HL-60 (cell line): ENCODE measurements at regions not wholly inside any gene's neighbourhood (a gene's known extent, or its start where the extent isn't known, plus 50 kb on each side); places are given as distances from the start of the nearest gene placed in this dataset.

Experiments
- DNase-seq, 2 experiments: peaks; one replicate each; pipeline ENCODE4 v3.0.0-alpha.2; 2010 to 2020; ENCODE audit warnings: low read depth in 1 of 2, low spot score in 1 of 2
- H3K27ac ChIP-seq: fragments of 250-450 bp; sonication (Bioruptor Pico); replicated peaks from 2 replicates; pipeline ENCODE4 v1.5.1; 2020; ENCODE audit warnings: mild to moderate bottlenecking, moderate library complexity
- H3K27me3 ChIP-seq: fragments of 250-450 bp; sonication (Bioruptor Pico); 2 replicates; pipeline ENCODE4 v1.5.1; 2021; ENCODE audit warnings: mild to moderate bottlenecking, moderate library complexity; ENCODE audit not compliant: insufficient read depth, poor library complexity, severe bottlenecking
- H3K4me3 ChIP-seq: replicated peaks from 2 replicates; pipeline ENCODE4 v1.5.1; 2011; ENCODE audit warnings: mild to moderate bottlenecking, control low read depth, low read length; ENCODE audit not compliant: insufficient read depth
- GABPA ChIP-seq: IDR thresholded peaks from 2 replicates; pipeline ENCODE4 v1.6.1; 2012; ENCODE audit warnings: low read depth
- POLR2AphosphoS5 ChIP-seq: IDR thresholded peaks from 2 replicates; pipeline ENCODE4 v1.6.1; 2012; ENCODE audit warnings: low read depth
- SPI1 ChIP-seq: IDR thresholded peaks from 2 replicates; pipeline ENCODE4 v1.6.1; 2012; ENCODE audit warnings: low read depth, mild to moderate bottlenecking, borderline replicate concordance
- TF ChIP-seq, protein P1 (sequence below): IDR thresholded peaks from 2 replicates; pipeline ENCODE4 v1.6.1; 2012; ENCODE audit warnings: low read depth; ENCODE audit not compliant: insufficient replicate concordance
- TF ChIP-seq, protein P2 (sequence below): IDR thresholded peaks from one replicate; pipeline ENCODE4 v1.5.1; 2011; ENCODE audit warnings: low read length, control low read depth, inconsistent platforms; ENCODE audit not compliant: insufficient read depth

DNA sequence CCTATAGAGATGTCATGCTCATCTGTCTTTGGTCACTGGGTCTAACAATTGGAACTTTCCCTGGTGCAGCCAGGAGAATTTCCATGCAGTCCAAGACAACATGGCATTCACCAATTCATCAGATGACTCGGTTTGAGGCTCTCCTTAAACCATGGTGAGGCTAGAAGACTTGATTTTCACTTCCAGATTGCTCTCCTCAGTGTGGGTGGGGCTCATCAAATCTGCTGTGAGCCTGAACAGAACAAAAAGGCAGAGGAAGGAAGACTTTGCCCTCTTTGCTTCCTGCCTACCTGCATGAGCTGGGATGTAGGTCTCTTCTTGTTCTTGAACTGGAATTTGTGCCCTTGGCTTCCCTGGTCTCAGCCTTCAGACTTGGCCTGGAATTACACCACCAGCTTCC is 203.4 kb upstream of the TRIB2 start:
- DNase-seq = no peak
- no peak overlapping the region for H3K27ac ChIP-seq
- no peak overlapping the region for H3K4me3 ChIP-seq
- TF ChIP-seq SPI1 = no peak
- TF ChIP-seq, protein P1, sequence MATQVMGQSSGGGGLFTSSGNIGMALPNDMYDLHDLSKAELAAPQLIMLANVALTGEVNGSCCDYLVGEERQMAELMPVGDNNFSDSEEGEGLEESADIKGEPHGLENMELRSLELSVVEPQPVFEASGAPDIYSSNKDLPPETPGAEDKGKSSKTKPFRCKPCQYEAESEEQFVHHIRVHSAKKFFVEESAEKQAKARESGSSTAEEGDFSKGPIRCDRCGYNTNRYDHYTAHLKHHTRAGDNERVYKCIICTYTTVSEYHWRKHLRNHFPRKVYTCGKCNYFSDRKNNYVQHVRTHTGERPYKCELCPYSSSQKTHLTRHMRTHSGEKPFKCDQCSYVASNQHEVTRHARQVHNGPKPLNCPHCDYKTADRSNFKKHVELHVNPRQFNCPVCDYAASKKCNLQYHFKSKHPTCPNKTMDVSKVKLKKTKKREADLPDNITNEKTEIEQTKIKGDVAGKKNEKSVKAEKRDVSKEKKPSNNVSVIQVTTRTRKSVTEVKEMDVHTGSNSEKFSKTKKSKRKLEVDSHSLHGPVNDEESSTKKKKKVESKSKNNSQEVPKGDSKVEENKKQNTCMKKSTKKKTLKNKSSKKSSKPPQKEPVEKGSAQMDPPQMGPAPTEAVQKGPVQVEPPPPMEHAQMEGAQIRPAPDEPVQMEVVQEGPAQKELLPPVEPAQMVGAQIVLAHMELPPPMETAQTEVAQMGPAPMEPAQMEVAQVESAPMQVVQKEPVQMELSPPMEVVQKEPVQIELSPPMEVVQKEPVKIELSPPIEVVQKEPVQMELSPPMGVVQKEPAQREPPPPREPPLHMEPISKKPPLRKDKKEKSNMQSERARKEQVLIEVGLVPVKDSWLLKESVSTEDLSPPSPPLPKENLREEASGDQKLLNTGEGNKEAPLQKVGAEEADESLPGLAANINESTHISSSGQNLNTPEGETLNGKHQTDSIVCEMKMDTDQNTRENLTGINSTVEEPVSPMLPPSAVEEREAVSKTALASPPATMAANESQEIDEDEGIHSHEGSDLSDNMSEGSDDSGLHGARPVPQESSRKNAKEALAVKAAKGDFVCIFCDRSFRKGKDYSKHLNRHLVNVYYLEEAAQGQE = no peak
- TF ChIP-seq POLR2AphosphoS5 = no peak
- TF ChIP-seq, protein P2, sequence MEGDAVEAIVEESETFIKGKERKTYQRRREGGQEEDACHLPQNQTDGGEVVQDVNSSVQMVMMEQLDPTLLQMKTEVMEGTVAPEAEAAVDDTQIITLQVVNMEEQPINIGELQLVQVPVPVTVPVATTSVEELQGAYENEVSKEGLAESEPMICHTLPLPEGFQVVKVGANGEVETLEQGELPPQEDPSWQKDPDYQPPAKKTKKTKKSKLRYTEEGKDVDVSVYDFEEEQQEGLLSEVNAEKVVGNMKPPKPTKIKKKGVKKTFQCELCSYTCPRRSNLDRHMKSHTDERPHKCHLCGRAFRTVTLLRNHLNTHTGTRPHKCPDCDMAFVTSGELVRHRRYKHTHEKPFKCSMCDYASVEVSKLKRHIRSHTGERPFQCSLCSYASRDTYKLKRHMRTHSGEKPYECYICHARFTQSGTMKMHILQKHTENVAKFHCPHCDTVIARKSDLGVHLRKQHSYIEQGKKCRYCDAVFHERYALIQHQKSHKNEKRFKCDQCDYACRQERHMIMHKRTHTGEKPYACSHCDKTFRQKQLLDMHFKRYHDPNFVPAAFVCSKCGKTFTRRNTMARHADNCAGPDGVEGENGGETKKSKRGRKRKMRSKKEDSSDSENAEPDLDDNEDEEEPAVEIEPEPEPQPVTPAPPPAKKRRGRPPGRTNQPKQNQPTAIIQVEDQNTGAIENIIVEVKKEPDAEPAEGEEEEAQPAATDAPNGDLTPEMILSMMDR = no peak
- no peak for TF ChIP-seq GABPA
- H3K27me3 ChIP-seq = no peaks in the 10 kb centered on the region

DNA sequence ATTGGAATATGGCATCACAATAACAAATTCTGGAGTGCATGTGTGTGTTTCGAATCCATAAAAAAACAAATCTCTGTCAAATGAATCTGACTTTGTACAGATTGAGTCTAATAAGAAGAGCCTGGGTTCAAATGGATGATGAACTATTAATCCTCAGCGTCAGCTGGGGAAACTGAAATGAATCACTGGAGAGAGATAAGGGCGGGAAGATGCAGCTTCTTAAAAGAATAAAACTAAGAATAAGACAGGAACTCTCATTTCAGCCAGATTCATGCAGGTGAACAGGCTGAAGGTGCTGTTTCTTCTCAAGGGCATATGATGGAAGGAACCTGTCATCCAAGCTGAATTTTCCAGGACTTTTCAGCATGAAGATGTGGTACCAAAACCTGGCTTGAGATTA is 202.6 kb upstream of the TRIB2 start:
- no peak overlapping the region for H3K27ac ChIP-seq
- no peak for DNase-seq
- no peaks in the 10 kb centered on the region for H3K27me3 ChIP-seq
- no peak overlapping the region for H3K4me3 ChIP-seq
- TF ChIP-seq POLR2AphosphoS5 (no peak), SPI1 (no peak), GABPA (no peak)
- TF ChIP-seq, protein P2 = no peak
- TF ChIP-seq, protein P1 = no peak

DNA sequence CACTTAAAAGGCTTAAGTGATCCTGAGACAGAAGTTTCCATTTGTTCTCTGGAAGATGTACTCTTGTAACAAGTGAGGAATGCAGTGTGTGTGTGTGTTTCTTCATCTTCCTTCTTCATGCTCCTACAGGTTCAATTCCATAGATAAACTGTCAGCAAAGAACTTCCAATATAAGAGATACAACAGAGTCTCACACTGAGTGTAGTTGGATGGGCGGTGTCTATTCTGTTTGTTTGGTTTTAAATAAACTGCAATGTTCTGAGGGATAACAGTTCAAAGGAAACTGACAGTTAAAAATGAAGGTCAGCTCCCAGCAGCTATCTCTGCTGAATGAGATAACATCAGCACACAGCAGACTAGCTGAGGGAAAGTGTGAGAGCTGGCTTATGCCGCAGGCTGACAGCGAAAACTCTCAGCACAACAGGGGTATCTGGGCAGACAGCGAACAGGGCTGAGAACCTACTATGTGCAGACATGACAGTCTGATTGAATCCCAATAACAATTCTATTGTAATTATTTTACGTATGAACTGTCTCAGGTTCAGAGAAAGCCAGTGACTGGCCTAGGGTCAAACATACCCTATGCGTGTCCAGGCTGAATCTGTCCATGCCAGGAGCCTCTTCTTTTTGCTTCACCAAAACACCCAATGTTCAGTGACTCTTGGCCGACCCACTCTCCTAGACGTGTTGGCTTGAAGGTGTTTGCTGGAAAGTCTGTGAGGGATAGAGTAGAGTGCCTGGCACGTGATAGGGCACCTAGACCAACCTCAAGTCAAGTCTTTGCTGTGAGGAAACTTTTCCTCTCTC is 201.9 kb upstream of the TRIB2 start:
- H3K4me3 ChIP-seq = no peak overlapping the region
- no peak overlapping the region for H3K27ac ChIP-seq
- TF ChIP-seq GABPA = no peak
- TF ChIP-seq, protein P1 = no peak
- TF ChIP-seq POLR2AphosphoS5 = no peak
- TF ChIP-seq, protein P2 = no peak
- no peak for TF ChIP-seq SPI1
- DNase-seq = no peak
- no peaks in the 10 kb centered on the region for H3K27me3 ChIP-seq
